Esophagus muscularis mucosa (tissue), 4 donors: ENCODE measurements at regions not wholly inside any gene's neighbourhood (a gene's known extent, or its start where the extent isn't known, plus 50 kb on each side); places are given as distances from the start of the nearest gene placed in this dataset.

Experiments used
- EP300 ChIP-seq: sonication (generic); formaldehyde crosslinking; IDR thresholded peaks from one replicate; pipeline ENCODE4 v1.6.1; 2017; ENCODE audit warnings: antibody characterized with exemption
- POLR2A ChIP-seq: fragments of 450-650 bp; IDR thresholded peaks from one replicate; pipeline ENCODE4 v1.6.1; 2017; ENCODE audit warnings: antibody characterized with exemption, moderate library complexity, mild to moderate bottlenecking, low read depth
- TF ChIP-seq, protein P1 (sequence below), 3 experiments: fragments of 200-600 bp in 2 of 3; fragments of 450-650 bp in 1 of 3; sonication (generic) in 2 of 3; IDR thresholded peaks; one replicate each; pipeline ENCODE4 v1.5.1; 2017 to 2019; ENCODE audit warnings: antibody characterized with exemption in 3 of 3, mild to moderate bottlenecking in 2 of 3, moderate library complexity in 1 of 3

DNA sequence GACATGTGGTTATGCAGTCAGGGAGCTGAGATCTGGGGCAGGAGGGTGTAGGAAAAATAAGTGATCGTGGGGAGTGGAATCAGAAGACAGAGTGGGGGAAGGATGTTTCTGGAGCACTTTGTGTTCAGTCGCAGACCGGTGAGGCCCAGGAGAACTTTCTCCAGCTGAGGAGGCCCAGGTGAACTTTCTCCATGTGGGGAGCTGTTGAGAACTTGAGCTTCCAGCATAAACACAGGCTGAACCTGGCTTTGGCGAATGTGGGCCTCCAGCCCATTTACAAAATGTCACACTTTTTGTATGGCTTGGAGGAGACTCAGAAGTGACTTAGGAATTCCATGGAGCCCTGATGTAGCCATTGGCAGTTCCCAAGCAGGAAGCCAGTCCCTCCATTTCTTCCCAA lies 108.5 kb downstream of the VAPA start:
- TF ChIP-seq EP300: no peak
- TF ChIP-seq, protein P1, sequence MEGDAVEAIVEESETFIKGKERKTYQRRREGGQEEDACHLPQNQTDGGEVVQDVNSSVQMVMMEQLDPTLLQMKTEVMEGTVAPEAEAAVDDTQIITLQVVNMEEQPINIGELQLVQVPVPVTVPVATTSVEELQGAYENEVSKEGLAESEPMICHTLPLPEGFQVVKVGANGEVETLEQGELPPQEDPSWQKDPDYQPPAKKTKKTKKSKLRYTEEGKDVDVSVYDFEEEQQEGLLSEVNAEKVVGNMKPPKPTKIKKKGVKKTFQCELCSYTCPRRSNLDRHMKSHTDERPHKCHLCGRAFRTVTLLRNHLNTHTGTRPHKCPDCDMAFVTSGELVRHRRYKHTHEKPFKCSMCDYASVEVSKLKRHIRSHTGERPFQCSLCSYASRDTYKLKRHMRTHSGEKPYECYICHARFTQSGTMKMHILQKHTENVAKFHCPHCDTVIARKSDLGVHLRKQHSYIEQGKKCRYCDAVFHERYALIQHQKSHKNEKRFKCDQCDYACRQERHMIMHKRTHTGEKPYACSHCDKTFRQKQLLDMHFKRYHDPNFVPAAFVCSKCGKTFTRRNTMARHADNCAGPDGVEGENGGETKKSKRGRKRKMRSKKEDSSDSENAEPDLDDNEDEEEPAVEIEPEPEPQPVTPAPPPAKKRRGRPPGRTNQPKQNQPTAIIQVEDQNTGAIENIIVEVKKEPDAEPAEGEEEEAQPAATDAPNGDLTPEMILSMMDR (IDR thresholded peaks at IDR 0.05): no peak
- TF ChIP-seq POLR2A: no peak
